ENCODE measurements at regions not wholly inside any gene's neighbourhood (a gene's known extent, or its start where the extent isn't known, plus 50 kb on each side); places are given as distances from the start of the nearest gene placed in this dataset.

GRCh38 chr7:118467381-118467780, 242.9 kb downstream of the ANKRD7 start:
- no peak overlapping the region for H2AFZ ChIP-seq (ENCODE audit: insufficient read depth, low read depth, low read length, poor library complexity, severe bottlenecking)
- H3K4me1 ChIP-seq (ENCODE audit: control insufficient read depth in 2 of 2, insufficient read depth in 2 of 2, low read length in 2 of 2) = no peaks in the 10 kb centered on the region
- ATAC-seq (ENCODE audit: low read depth) (no peak), DNase-seq (no peak)
- H3K4me2 ChIP-seq (replicated peaks; ENCODE audit: low read depth, low read length, poor library complexity, severe bottlenecking) = no peak overlapping the region
- no peaks in the 10 kb centered on the region for H3K27me3 ChIP-seq (replicated peaks in 1 of 4; ENCODE audit: control extremely low read depth in 1 of 4, control insufficient read depth in 3 of 4, insufficient read depth in 4 of 4, low read length in 3 of 4)
- H3K4me1 Mint-ChIP-seq = no peaks in the 10 kb centered on the region
- no peak overlapping the region for H3K4me3 Mint-ChIP-seq
- no peak overlapping the region for H3K27ac ChIP-seq (ENCODE audit: low read length in 2 of 2)
- H3K9ac ChIP-seq (ENCODE audit: low read length) = no peak overlapping the region
- POLR2A ChIA-PET = no interaction called here
- no peak overlapping the region for H3K27ac Mint-ChIP-seq
- WGBS (ENCODE audit: insufficient coverage) = no CpG with 5 or more reads among the region's 2 CpGs
- TF ChIP-seq, protein P1, sequence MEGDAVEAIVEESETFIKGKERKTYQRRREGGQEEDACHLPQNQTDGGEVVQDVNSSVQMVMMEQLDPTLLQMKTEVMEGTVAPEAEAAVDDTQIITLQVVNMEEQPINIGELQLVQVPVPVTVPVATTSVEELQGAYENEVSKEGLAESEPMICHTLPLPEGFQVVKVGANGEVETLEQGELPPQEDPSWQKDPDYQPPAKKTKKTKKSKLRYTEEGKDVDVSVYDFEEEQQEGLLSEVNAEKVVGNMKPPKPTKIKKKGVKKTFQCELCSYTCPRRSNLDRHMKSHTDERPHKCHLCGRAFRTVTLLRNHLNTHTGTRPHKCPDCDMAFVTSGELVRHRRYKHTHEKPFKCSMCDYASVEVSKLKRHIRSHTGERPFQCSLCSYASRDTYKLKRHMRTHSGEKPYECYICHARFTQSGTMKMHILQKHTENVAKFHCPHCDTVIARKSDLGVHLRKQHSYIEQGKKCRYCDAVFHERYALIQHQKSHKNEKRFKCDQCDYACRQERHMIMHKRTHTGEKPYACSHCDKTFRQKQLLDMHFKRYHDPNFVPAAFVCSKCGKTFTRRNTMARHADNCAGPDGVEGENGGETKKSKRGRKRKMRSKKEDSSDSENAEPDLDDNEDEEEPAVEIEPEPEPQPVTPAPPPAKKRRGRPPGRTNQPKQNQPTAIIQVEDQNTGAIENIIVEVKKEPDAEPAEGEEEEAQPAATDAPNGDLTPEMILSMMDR (IDR thresholded peaks at IDR 0.05) = no peak
- no peak for TF ChIP-seq EZH2 (IDR thresholded peaks at IDR 0.05; ENCODE audit: borderline replicate concordance, insufficient read depth, low read depth, low read length, poor library complexity, severe bottlenecking)
- H3K27me3 Mint-ChIP-seq = no peaks in the 10 kb centered on the region
- no peaks in the 10 kb centered on the region for H3K79me2 ChIP-seq (ENCODE audit: control insufficient read depth, insufficient read depth, low read length)
- H4K20me1 ChIP-seq (ENCODE audit: control insufficient read depth, insufficient read depth, low read length, poor library complexity, severe bottlenecking) = no peaks in the 10 kb centered on the region
- intact Hi-C loops (cut with micrococcal nuclease) = no loop called here
- no peaks in the 10 kb centered on the region for H3K9me3 Mint-ChIP-seq (ENCODE audit: insufficient read depth)
- H3K36me3 ChIP-seq (replicated peaks in 1 of 2; ENCODE audit: control extremely low read depth in 1 of 2, control insufficient read depth in 1 of 2, extremely low read depth in 1 of 2, insufficient read depth in 2 of 2, low read length in 1 of 2) = no peaks in the 10 kb centered on the region
- CTCF ChIA-PET = no interaction called here
- no peaks in the 10 kb centered on the region for H3K9me3 ChIP-seq (ENCODE audit: control extremely low read depth in 1 of 3, control insufficient read depth in 2 of 3, insufficient read depth in 1 of 3, low read length in 2 of 3)
- no peak overlapping the region for H3K4me3 ChIP-seq (ENCODE audit: control extremely low read depth in 1 of 5, extremely low read depth in 1 of 5, insufficient read depth in 1 of 5, low read depth in 2 of 5, low read length in 4 of 5)

DNA sequence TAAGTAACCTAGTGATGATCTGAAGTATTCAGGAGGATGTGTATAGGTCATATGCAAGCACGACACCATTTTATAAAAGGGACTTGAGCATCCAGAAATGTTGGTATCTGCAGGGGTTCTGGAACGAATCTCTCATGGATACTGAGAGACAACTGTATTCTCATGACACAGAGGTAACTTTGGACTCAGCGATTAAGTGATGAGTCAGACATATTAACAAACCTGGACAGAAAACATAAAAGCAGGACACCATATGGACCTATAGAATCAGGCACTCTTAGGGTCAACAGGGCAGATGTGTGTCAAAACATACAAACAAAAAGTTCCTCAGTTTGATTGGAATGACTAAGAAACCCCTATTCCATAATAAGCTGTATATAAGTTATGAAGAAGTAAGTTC, 248.1 kb downstream of the ANKRD7 start:
- intact Hi-C loops (cut with micrococcal nuclease) = no loop called here
- 86% methylated on average over 2 of the region's 3 CpGs for WGBS (ENCODE audit: insufficient coverage)
- POLR2A ChIA-PET = no interaction called here

More for the DNA sequence above, 248.1 kb downstream of the ANKRD7 start:
- H3K4me3 Mint-ChIP-seq = no peak overlapping the region
- Histone ChIP-seq H3K27ac (ENCODE audit: low read length in 2 of 2) (no peak overlapping the region), H3K4me3 (ENCODE audit: control extremely low read depth in 1 of 5, extremely low read depth in 1 of 5, insufficient read depth in 1 of 5, low read depth in 2 of 5, low read length in 4 of 5) (no peak overlapping the region), H2AFZ (ENCODE audit: insufficient read depth, low read depth, low read length, poor library complexity, severe bottlenecking) (no peak overlapping the region), H3K79me2 (ENCODE audit: control insufficient read depth, insufficient read depth, low read length) (no peaks in the 10 kb centered on the region), H3K4me1 (ENCODE audit: control insufficient read depth in 2 of 2, insufficient read depth in 2 of 2, low read length in 2 of 2) (no peaks in the 10 kb centered on the region), H3K36me3 (replicated peaks in 1 of 2; ENCODE audit: control extremely low read depth in 1 of 2, control insufficient read depth in 1 of 2, extremely low read depth in 1 of 2, insufficient read depth in 2 of 2, low read length in 1 of 2) (no peaks in the 10 kb centered on the region), H3K27me3 (replicated peaks in 1 of 4; ENCODE audit: control extremely low read depth in 1 of 4, control insufficient read depth in 3 of 4, insufficient read depth in 4 of 4, low read length in 3 of 4) (no peaks in the 10 kb centered on the region), H3K9me3 (ENCODE audit: control extremely low read depth in 1 of 3, control insufficient read depth in 2 of 3, insufficient read depth in 1 of 3, low read length in 2 of 3) (no peaks in the 10 kb centered on the region), H3K9ac (ENCODE audit: low read length) (no peak overlapping the region), H4K20me1 (ENCODE audit: control insufficient read depth, insufficient read depth, low read length, poor library complexity, severe bottlenecking) (no peaks in the 10 kb centered on the region), H3K4me2 (replicated peaks; ENCODE audit: low read depth, low read length, poor library complexity, severe bottlenecking) (no peak overlapping the region)
- H3K4me1 Mint-ChIP-seq = no peaks in the 10 kb centered on the region
- ATAC-seq (ENCODE audit: low read depth) (no peak), DNase-seq (no peak)
- H3K27ac Mint-ChIP-seq = no peak overlapping the region
- TF ChIP-seq, protein P1 (IDR thresholded peaks at IDR 0.05) = no peak
- no peak for TF ChIP-seq EZH2 (IDR thresholded peaks at IDR 0.05; ENCODE audit: borderline replicate concordance, insufficient read depth, low read depth, low read length, poor library complexity, severe bottlenecking)
- no peaks in the 10 kb centered on the region for H3K9me3 Mint-ChIP-seq (ENCODE audit: insufficient read depth)
- no peaks in the 10 kb centered on the region for H3K27me3 Mint-ChIP-seq
- CTCF ChIA-PET = no interaction called here
